ENCODE measurements at regions not wholly inside any gene's neighbourhood (a gene's known extent, or its start where the extent isn't known, plus 50 kb on each side); places are given as distances from the start of the nearest gene placed in this dataset.

- DNase-seq: no peak
Measured at GRCh38 chr22:48667289-48667688, 1160.4 kb downstream of the BRD1 start.

- no peak for DNase-seq
Measured at GRCh38 chr22:48666620-48667019, 1161.1 kb downstream of the BRD1 start.

- DNase-seq: no peak
Measured at GRCh38 chr22:48665311-48665995, 1162.2 kb downstream of the BRD1 start.

GRCh38 chr22:48664586-48664985, 1163.1 kb downstream of the BRD1 start:
- DNase-seq: no peak

GRCh38 chr22:48663297-48663696, 1164.4 kb downstream of the BRD1 start:
- peak; percentile 1 for DNase-seq

- no peak for DNase-seq
Measured at GRCh38 chr22:48662476-48663135, 1165.1 kb downstream of the BRD1 start.

- no peak for DNase-seq
Measured at GRCh38 chr22:48661984-48662383, 1165.7 kb downstream of the BRD1 start.

GRCh38 chr22:48660790-48661740, 1166.6 kb downstream of the BRD1 start:
- no peak for DNase-seq

- no peak for DNase-seq
Measured at GRCh38 chr22:48660104-48660789, 1167.4 kb downstream of the BRD1 start.

GRCh38 chr22:48659404-48659996, 1168.2 kb downstream of the BRD1 start:
- no peak for DNase-seq

GRCh38 chr22:48658871-48659270, 1168.8 kb downstream of the BRD1 start:
- DNase-seq: no peak

- DNase-seq: no peak
Measured at GRCh38 chr22:48658246-48658645, 1169.4 kb downstream of the BRD1 start.

GRCh38 chr22:48654492-48654891, 1173.2 kb downstream of the BRD1 start:
- no peak for DNase-seq

- no peak for DNase-seq
Measured at GRCh38 chr22:48653929-48654328, 1173.7 kb downstream of the BRD1 start.

- no peak for DNase-seq
Measured at GRCh38 chr22:48653306-48653705, 1174.4 kb downstream of the BRD1 start.

GRCh38 chr22:48652796-48653195, 1174.9 kb downstream of the BRD1 start:
- DNase-seq: no peak

- no peak for DNase-seq
Measured at GRCh38 chr22:48651981-48652538, 1175.6 kb downstream of the BRD1 start.

GRCh38 chr22:48651036-48651890, 1176.4 kb downstream of the BRD1 start:
- no peak for DNase-seq

GRCh38 chr22:48650323-48651035, 1177.2 kb downstream of the BRD1 start:
- DNase-seq: no peak

GRCh38 chr22:48649466-48649865, 1178.2 kb downstream of the BRD1 start:
- no peak for DNase-seq

Measured in dermis blood vessel endothelial cell (primary cell).